ENCODE measurements at regions not wholly inside any gene's neighbourhood (a gene's known extent, or its start where the extent isn't known, plus 50 kb on each side); places are given as distances from the start of the nearest gene placed in this dataset.

- ATAC-seq = peak; percentile 80
- intact Hi-C loops (cut with DNase I) = loop anchor here (2.0 to 5.0 kb wide), 2 partner anchors 27 to 38 kb away; no protein-coding TSS in a partner anchor
- no peak for DNase-seq (ENCODE audit: missing footprints)
Measured at GRCh38 chr2:196399722-196400691, 228.6 kb upstream of the STK17B start.

GRCh38 chr2:196403471-196403870 is 232.1 kb upstream of the STK17B start:
- DNase-seq (ENCODE audit: missing footprints) (no peak), ATAC-seq (no peak)
- intact Hi-C loops (cut with DNase I) = loop anchor here (5.0 kb wide), 1 partner anchor 41 kb away; no protein-coding TSS in a partner anchor

GRCh38 chr2:196404276-196404675 is 232.9 kb upstream of the STK17B start:
- intact Hi-C loops (cut with DNase I) = loop anchor here (5.0 kb wide), 1 partner anchor 42 kb away; no protein-coding TSS in a partner anchor
- ATAC-seq (no peak), DNase-seq (ENCODE audit: missing footprints) (no peak)

- DNase-seq (ENCODE audit: missing footprints) (no peak), ATAC-seq (no peak)
- intact Hi-C loops (cut with DNase I) = no loop called here
Measured at GRCh38 chr2:196407675-196408264, 231.7 kb upstream of the CCDC150 start.

GRCh38 chr2:196409376-196409775 is 230.1 kb upstream of the CCDC150 start:
- DNase-seq (ENCODE audit: missing footprints) (no peak), ATAC-seq (no peak)
- intact Hi-C loops (cut with DNase I) = no loop called here

- DNase-seq (ENCODE audit: missing footprints) (no peak), ATAC-seq (no peak)
- intact Hi-C loops (cut with DNase I) = no loop called here
Measured at GRCh38 chr2:196410008-196410407, 229.5 kb upstream of the CCDC150 start.

GRCh38 chr2:196413821-196414274 is 225.7 kb upstream of the CCDC150 start:
- DNase-seq (ENCODE audit: missing footprints) (no peak), ATAC-seq (peak; percentile 44)
- intact Hi-C loops (cut with DNase I) = no loop called here

- intact Hi-C loops (cut with DNase I) = no loop called here
- DNase-seq (ENCODE audit: missing footprints) (no peak), ATAC-seq (no peak)
Measured at GRCh38 chr2:196415384-196415783, 224.1 kb upstream of the CCDC150 start.

- intact Hi-C loops (cut with DNase I) = no loop called here
- ATAC-seq = no peak
Measured at GRCh38 chr2:196420143-196420542, 219.4 kb upstream of the CCDC150 start.

GRCh38 chr2:196421880-196422279 is 217.6 kb upstream of the CCDC150 start:
- intact Hi-C loops (cut with DNase I) = no loop called here
- ATAC-seq (no peak), DNase-seq (ENCODE audit: missing footprints) (no peak)

More at GRCh38 chr2:196420143-196420542, 219.4 kb upstream of the CCDC150 start:
- no peak for DNase-seq (ENCODE audit: missing footprints)

- intact Hi-C loops (cut with DNase I) = no loop called here
- ATAC-seq (no peak), DNase-seq (ENCODE audit: missing footprints) (no peak)
Measured at GRCh38 chr2:196422361-196422760, 217.2 kb upstream of the CCDC150 start.

GRCh38 chr2:196426122-196426521 is 213.4 kb upstream of the CCDC150 start:
- intact Hi-C loops (cut with DNase I) = no loop called here
- no peak for DNase-seq (ENCODE audit: missing footprints)

GRCh38 chr2:196427986-196428634 is 211.4 kb upstream of the CCDC150 start:
- no peak for ATAC-seq

More at GRCh38 chr2:196426122-196426521, 213.4 kb upstream of the CCDC150 start:
- ATAC-seq = no peak

GRCh38 chr2:196431076-196431475 is 208.4 kb upstream of the CCDC150 start:
- ATAC-seq = no peak
- intact Hi-C loops (cut with DNase I) = loop anchor here (5.0 to 10.0 kb wide), 2 partner anchors 59 to 356 kb away; no protein-coding TSS in a partner anchor
- no peak for DNase-seq (ENCODE audit: missing footprints)

More at GRCh38 chr2:196427986-196428634, 211.4 kb upstream of the CCDC150 start:
- DNase-seq (ENCODE audit: missing footprints) = no peak
- intact Hi-C loops (cut with DNase I) = no loop called here

GRCh38 chr2:196431957-196432356 is 207.6 kb upstream of the CCDC150 start:
- DNase-seq (ENCODE audit: missing footprints) (no peak), ATAC-seq (no peak)
- intact Hi-C loops (cut with DNase I) = loop anchor here (5.0 to 10.0 kb wide), 2 partner anchors 60 to 357 kb away; no protein-coding TSS in a partner anchor

- no peak for ATAC-seq
- peak; percentile 57 for DNase-seq (ENCODE audit: missing footprints)
- intact Hi-C loops (cut with DNase I) = loop anchor here (5.0 to 10.0 kb wide), 2 partner anchors 61 to 358 kb away; no protein-coding TSS in a partner anchor
Measured at GRCh38 chr2:196433116-196433515, 206.4 kb upstream of the CCDC150 start.

GRCh38 chr2:196434217-196434616 is 205.3 kb upstream of the CCDC150 start:
- intact Hi-C loops (cut with DNase I) = loop anchor here (5.0 to 10.0 kb wide), 2 partner anchors 62 to 359 kb away; no protein-coding TSS in a partner anchor
- ATAC-seq (peak; percentile 20), DNase-seq (ENCODE audit: missing footprints) (no peak)

- DNase-seq (ENCODE audit: missing footprints) (no peak), ATAC-seq (no peak)
- intact Hi-C loops (cut with DNase I) = loop anchor here (10.0 kb wide), 1 partner anchor 360 kb away; no protein-coding TSS in a partner anchor
Measured at GRCh38 chr2:196435189-196435588, 204.3 kb upstream of the CCDC150 start.

- intact Hi-C loops (cut with DNase I) = loop anchor here (10.0 kb wide), 1 partner anchor 363 kb away; no protein-coding TSS in a partner anchor
- DNase-seq (ENCODE audit: missing footprints) = no peak
- no peak for ATAC-seq
Measured at GRCh38 chr2:196437626-196438025, 201.9 kb upstream of the CCDC150 start.
